ENCODE measurements at regions not wholly inside any gene's neighbourhood (a gene's known extent, or its start where the extent isn't known, plus 50 kb on each side); places are given as distances from the start of the nearest gene placed in this dataset.

- CTCF ChIA-PET = no interaction called here
- peak overlapping the region; percentile 54 for H3K4ac ChIP-seq (ENCODE audit: low read depth, low read length)
- no peak overlapping the region; the same call in 1 of the 2 replicates for H3K27ac ChIP-seq (ENCODE audit: insufficient read depth, low read length)
- H2AFZ ChIP-seq (replicated peaks; ENCODE audit: low read length, poor library complexity) = no peak overlapping the region
- BruUV-seq (replicated peaks) = no TSS peak
- H3K4me3 ChIP-seq (ENCODE audit: insufficient read depth, low read depth, low read length) = no peak overlapping the region
- H3K23ac ChIP-seq (ENCODE audit: low read depth, low read length) = 0 out of 2 replicates have a peak overlapping the region, but pooled peaks have one; percentile 31
- H3K14ac ChIP-seq (replicated peaks; ENCODE audit: low read depth, low read length) = peak overlapping the region; percentile 78
- H4K8ac ChIP-seq (ENCODE audit: low read depth in 2 of 2, low read length in 2 of 2) = peak overlapping the region in 1 of 2 experiments; percentile 22; a peak in 1 of 4 replicates
- no peaks in the 10 kb centered on the region for H3K27me3 ChIP-seq (ENCODE audit: control insufficient read depth, insufficient read depth, low read length)
- H3K56ac ChIP-seq (ENCODE audit: extremely low read depth, insufficient read depth, low read length) = no peak overlapping the region
- no peak for ATAC-seq (ENCODE audit: low read depth)
- no peak overlapping the region for H2BK5ac ChIP-seq (ENCODE audit: low read depth, low read length, poor library complexity, severe bottlenecking)
- TF ChIP-seq USF2 (IDR thresholded peaks at IDR 0.05; ENCODE audit: low read depth, low read length) = no peak
- TF ChIP-seq MXI1 (IDR thresholded peaks at IDR 0.05; ENCODE audit: borderline replicate concordance, low read depth, low read length) = no peak
- no peak for TF ChIP-seq RFX5 (IDR thresholded peaks at IDR 0.05; ENCODE audit: low read depth, low read length)
- TF ChIP-seq CEBPB (IDR thresholded peaks at IDR 0.05; ENCODE audit: low read depth, low read length) = no peak
- no peak for TF ChIP-seq NFE2L2 (IDR thresholded peaks at IDR 0.05; ENCODE audit: low read depth, low read length)
- TF ChIP-seq RAD21 (IDR thresholded peaks at IDR 0.05; ENCODE audit: low read length) = no peak
- no peak for TF ChIP-seq MAFK (IDR thresholded peaks at IDR 0.05; ENCODE audit: low read depth, low read length)
- no peak for TF ChIP-seq POLR2A (IDR thresholded peaks at IDR 0.05; ENCODE audit: low read depth, low read length)
- no peak for TF ChIP-seq CHD1 (IDR thresholded peaks at IDR 0.05; ENCODE audit: low read depth, low read length)
- no peak for TF ChIP-seq MAZ (IDR thresholded peaks at IDR 0.05; ENCODE audit: borderline replicate concordance, low read depth, low read length)
- TF ChIP-seq CTCF (conservative IDR thresholded peaks at IDR 0.05; ENCODE audit: low read depth, low read length) = no peak
- TF ChIP-seq FOS (IDR thresholded peaks at IDR 0.05; ENCODE audit: low read depth, low read length) = no peak
- H2BK15ac ChIP-seq (ENCODE audit: low read depth, low read length) = peak overlapping the region; percentile 42; the same call in 1 of the 3 replicates
- H2AK5ac ChIP-seq (ENCODE audit: low read depth, low read length) = peak overlapping the region; percentile 17; the same call in 1 of the 2 replicates
- in situ Hi-C loops (cut with MboI; ENCODE audit: low sequenced_read_pairs) (no loop called here), intact Hi-C loops (cut with micrococcal nuclease) (no loop called here), dilution Hi-C loops (cut with HindIII; ENCODE audit: low sequenced_read_pairs, unreplicated experiment) (no loop called here)
- peaks cover 6% of the 10 kb centered on the region; the same call in 1 of the 2 replicates for H3K4me1 ChIP-seq (ENCODE audit: control insufficient read depth, insufficient read depth, low read length)
- H3K79me1 ChIP-seq (ENCODE audit: low read depth in 1 of 2, low read length in 2 of 2) = no peaks in the 10 kb centered on the region
- H4K91ac ChIP-seq (ENCODE audit: insufficient read depth, low read depth, low read length) = no peak overlapping the region
- no peak overlapping the region for H3K9ac ChIP-seq (ENCODE audit: low read depth, low read length)
- peak overlapping the region; percentile 63 for H2BK20ac ChIP-seq (ENCODE audit: low read depth, low read length)
- peak overlapping the region; percentile 73; the same call in 1 of the 2 replicates for H2BK120ac ChIP-seq (ENCODE audit: low read depth, low read length)
- WGBS, 2 experiments (ENCODE audit: extremely low coverage in 2 of 2, insufficient read length in 1 of 2) = no CpG with 5 or more reads among the region's 5 CpGs
- no peaks in the 10 kb centered on the region for H3K36me3 ChIP-seq (ENCODE audit: control insufficient read depth, insufficient read depth, low read length)
- DNase-seq = no peak
- H3K18ac ChIP-seq (ENCODE audit: low read depth, low read length) = no peak overlapping the region; the same call in 1 of the 2 replicates
- H2AK9ac ChIP-seq (replicated peaks; ENCODE audit: low read depth, low read length, poor library complexity) = no peak overlapping the region
- H3K9me3 ChIP-seq (ENCODE audit: control insufficient read depth, insufficient read depth, low read length) = no peaks in the 10 kb centered on the region
- H4K5ac ChIP-seq (ENCODE audit: low read depth, low read length) = no peak overlapping the region
- no peaks in the 10 kb centered on the region for H4K20me1 ChIP-seq (ENCODE audit: insufficient read depth, low read length)
- H3K4me2 ChIP-seq (ENCODE audit: low read depth, low read length) = no peak overlapping the region
- POLR2A ChIA-PET (ENCODE audit: unreplicated experiment) = no interaction called here
- H3K9me1 ChIP-seq (ENCODE audit: insufficient read depth, low read length) = peaks cover 6% of the 10 kb centered on the region
Measured at GRCh38 chr11:86726770-86727504, 54.5 kb upstream of the ME3 start.
